ENCODE measurements at regions not wholly inside any gene's neighbourhood (a gene's known extent, or its start where the extent isn't known, plus 50 kb on each side); places are given as distances from the start of the nearest gene placed in this dataset.

DNA sequence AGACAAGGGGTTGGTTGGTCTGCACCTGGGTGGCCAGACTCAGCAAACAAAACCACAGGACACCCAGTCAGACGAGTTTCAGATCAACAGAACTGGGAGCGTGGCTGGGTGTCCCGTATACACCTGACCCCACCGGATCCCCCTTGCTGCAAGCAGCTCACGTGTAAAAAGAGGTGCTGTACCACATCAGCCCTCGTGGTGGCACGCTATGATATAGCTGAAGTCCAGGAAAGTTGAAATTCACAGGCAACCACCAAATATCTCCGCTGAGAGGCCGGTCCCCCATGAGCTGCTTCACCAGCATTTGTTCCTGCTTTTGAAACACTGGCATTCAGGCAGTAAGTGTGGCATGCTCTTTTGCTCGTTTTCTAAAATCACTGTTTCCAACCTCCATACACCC lies 92.3 kb downstream of the TUBA3C start:
- Mint-ChIP-seq H3K27me3 (ENCODE audit: low read depth) (no peaks in the 10 kb centered on the region), H3K4me3 (no peak overlapping the region), H3K4me1 (no peaks in the 10 kb centered on the region), H3K36me3 (peaks cover 6% of the 10 kb centered on the region), H3K27ac (no peak overlapping the region), H3K9me3 (peaks cover 45% of the 10 kb centered on the region)
- DNase-seq (ENCODE audit: low spot score in 2 of 2, unreplicated experiment in 2 of 2): no peak
- TF ChIP-seq, protein P1, sequence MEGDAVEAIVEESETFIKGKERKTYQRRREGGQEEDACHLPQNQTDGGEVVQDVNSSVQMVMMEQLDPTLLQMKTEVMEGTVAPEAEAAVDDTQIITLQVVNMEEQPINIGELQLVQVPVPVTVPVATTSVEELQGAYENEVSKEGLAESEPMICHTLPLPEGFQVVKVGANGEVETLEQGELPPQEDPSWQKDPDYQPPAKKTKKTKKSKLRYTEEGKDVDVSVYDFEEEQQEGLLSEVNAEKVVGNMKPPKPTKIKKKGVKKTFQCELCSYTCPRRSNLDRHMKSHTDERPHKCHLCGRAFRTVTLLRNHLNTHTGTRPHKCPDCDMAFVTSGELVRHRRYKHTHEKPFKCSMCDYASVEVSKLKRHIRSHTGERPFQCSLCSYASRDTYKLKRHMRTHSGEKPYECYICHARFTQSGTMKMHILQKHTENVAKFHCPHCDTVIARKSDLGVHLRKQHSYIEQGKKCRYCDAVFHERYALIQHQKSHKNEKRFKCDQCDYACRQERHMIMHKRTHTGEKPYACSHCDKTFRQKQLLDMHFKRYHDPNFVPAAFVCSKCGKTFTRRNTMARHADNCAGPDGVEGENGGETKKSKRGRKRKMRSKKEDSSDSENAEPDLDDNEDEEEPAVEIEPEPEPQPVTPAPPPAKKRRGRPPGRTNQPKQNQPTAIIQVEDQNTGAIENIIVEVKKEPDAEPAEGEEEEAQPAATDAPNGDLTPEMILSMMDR (IDR thresholded peaks at IDR 0.05; ENCODE audit: unreplicated experiment): no peak

DNA sequence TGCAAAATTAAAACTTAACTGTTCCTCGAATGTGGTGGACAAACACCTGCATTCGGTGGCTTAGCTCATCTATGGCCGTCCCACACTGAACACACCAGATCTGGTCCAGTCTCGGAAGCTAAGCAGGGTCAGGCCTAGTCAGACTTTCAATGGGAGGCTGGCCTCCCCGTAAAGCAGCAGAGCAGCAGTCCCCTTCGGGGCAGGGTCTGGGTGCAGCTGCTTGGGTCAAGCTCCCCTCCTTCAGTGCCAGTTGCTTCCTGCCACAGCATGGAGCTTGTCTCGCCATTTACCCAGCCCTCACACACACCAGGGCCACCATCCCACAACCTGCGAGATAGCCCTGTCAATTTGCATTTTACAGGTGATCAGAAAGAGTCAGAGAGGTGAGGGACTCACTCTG lies 93.2 kb downstream of the TUBA3C start:
- H3K27me3 Mint-ChIP-seq (ENCODE audit: low read depth): no peaks in the 10 kb centered on the region

DNA sequence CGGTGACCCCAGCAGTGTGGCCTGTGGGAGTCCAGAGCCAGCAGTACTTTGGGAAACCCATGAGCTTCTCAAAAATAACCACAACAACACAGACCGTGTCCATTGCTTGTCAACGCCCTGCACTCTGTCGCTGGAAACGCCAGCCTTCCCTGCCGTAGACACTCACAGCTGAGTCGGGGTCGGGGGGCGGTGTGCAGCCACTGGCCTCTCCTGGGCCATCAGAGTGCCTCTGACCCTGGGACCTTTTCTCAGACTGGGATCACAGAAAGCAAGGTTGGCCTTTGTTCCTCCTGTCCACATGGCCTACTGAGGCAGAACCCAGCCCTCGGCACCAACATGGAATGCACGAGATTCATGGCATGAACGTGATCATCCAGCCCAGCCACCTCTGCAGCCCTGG lies 95.7 kb downstream of the TUBA3C start:
- H3K4me3 Mint-ChIP-seq: no peak overlapping the region
- H3K36me3 Mint-ChIP-seq: peaks cover 6% of the 10 kb centered on the region
- DNase-seq (ENCODE audit: low spot score in 2 of 2, unreplicated experiment in 2 of 2): no peak
- peaks cover 62% of the 10 kb centered on the region for H3K9me3 Mint-ChIP-seq
- H3K27me3 Mint-ChIP-seq (ENCODE audit: low read depth): no peaks in the 10 kb centered on the region
- no peak overlapping the region for H3K27ac Mint-ChIP-seq
- TF ChIP-seq, protein P1 (IDR thresholded peaks at IDR 0.05; ENCODE audit: unreplicated experiment): no peak
- no peaks in the 10 kb centered on the region for H3K4me1 Mint-ChIP-seq

More for the DNA sequence above, 93.2 kb downstream of the TUBA3C start:
- Mint-ChIP-seq H3K4me1 (no peaks in the 10 kb centered on the region), H3K36me3 (peaks cover 6% of the 10 kb centered on the region), H3K4me3 (no peak overlapping the region), H3K27ac (no peak overlapping the region), H3K9me3 (peaks cover 53% of the 10 kb centered on the region)
- no peak for DNase-seq (ENCODE audit: low spot score in 2 of 2, unreplicated experiment in 2 of 2)
- TF ChIP-seq, protein P1 (IDR thresholded peaks at IDR 0.05; ENCODE audit: unreplicated experiment): no peak

DNA sequence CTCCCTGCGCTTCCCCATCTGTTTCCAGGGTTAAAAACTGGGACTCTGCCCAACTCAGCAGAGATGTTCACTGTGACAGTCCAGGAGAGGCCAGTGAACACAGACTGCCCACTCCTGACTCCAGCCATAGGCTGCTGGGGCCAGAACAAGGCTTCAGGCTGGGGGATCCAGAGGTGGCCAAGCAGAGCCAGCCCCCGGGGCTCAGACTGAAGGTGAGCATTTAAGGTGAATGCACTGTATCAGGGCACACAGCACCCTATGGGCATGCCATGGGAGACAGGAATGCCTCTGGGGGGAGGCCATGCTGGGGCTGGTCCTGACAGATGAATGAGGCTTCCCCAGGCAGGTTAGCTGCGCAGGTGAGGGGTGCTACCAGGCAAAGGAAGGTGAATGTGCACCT lies 96.4 kb downstream of the TUBA3C start:
- peaks cover 6% of the 10 kb centered on the region for H3K36me3 Mint-ChIP-seq
- peaks cover 68% of the 10 kb centered on the region for H3K9me3 Mint-ChIP-seq

DNA sequence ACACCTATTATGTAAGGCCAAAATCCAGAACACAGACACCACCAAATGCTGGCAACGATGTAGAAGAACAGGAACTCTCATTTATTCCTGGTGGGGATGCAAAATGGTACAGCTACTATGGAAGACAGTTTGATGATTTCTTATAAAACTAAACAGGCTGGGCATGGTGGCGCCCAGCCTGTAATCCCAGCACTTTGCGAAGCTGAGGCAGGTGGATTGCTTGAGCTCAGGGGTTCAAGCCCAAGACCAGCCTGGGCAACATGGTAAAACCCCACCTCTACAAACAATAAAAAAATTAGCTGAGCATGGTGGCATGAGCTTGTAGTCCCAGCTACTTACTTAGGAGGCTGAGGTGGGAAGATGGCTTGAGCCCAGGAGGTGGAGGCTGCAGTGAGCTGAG lies 98.3 kb downstream of the TUBA3C start:
- TF ChIP-seq, protein P1 (IDR thresholded peaks at IDR 0.05; ENCODE audit: unreplicated experiment): no peak
- Mint-ChIP-seq H3K27me3 (ENCODE audit: low read depth) (no peaks in the 10 kb centered on the region), H3K9me3 (peaks cover 63% of the 10 kb centered on the region), H3K4me1 (no peaks in the 10 kb centered on the region), H3K27ac (no peak overlapping the region), H3K36me3 (peaks cover 9% of the 10 kb centered on the region), H3K4me3 (no peak overlapping the region)
- DNase-seq (ENCODE audit: low spot score in 2 of 2, unreplicated experiment in 2 of 2): no peak

More for the DNA sequence above, 96.4 kb downstream of the TUBA3C start:
- TF ChIP-seq, protein P1 (IDR thresholded peaks at IDR 0.05; ENCODE audit: unreplicated experiment): no peak
- Mint-ChIP-seq H3K27me3 (ENCODE audit: low read depth) (no peaks in the 10 kb centered on the region), H3K4me1 (no peaks in the 10 kb centered on the region), H3K27ac (no peak overlapping the region), H3K4me3 (no peak overlapping the region)
- DNase-seq (ENCODE audit: low spot score in 2 of 2, unreplicated experiment in 2 of 2): no peak

DNA sequence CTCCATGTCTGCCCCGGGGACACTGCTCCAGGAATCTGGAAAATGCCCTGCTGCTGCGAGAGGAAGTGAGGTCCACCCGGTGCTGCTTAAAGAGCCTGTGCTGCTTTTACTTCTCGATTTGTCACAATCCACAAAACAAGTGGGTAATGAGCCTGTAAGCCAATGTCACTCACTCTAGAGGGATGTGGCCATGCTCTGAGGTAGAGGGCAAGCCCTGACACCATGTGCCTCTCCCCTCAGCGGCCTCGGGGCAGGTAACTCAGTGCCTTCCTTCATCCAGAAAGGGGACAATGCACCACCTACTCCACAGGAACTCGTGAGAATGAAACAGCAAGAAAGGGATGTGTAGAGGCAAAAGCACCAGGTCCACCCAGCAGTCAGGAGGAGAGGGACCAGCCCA lies 106.2 kb downstream of the TUBA3C start:
- DNase-seq (ENCODE audit: low spot score in 2 of 2, unreplicated experiment in 2 of 2): no peak
- H3K36me3 Mint-ChIP-seq: peaks cover 9% of the 10 kb centered on the region
- H3K27me3 Mint-ChIP-seq (ENCODE audit: low read depth): no peaks in the 10 kb centered on the region
- no peak overlapping the region for H3K27ac Mint-ChIP-seq
- H3K9me3 Mint-ChIP-seq: peaks cover 42% of the 10 kb centered on the region
- TF ChIP-seq, protein P1 (IDR thresholded peaks at IDR 0.05; ENCODE audit: unreplicated experiment): no peak
- H3K4me1 Mint-ChIP-seq: no peaks in the 10 kb centered on the region
- H3K4me3 Mint-ChIP-seq: no peak overlapping the region

All from mesothelial cell of epicardium (in vitro differentiated cells).